ENCODE measurements at regions not wholly inside any gene's neighbourhood (a gene's known extent, or its start where the extent isn't known, plus 50 kb on each side); places are given as distances from the start of the nearest gene placed in this dataset.

DNA sequence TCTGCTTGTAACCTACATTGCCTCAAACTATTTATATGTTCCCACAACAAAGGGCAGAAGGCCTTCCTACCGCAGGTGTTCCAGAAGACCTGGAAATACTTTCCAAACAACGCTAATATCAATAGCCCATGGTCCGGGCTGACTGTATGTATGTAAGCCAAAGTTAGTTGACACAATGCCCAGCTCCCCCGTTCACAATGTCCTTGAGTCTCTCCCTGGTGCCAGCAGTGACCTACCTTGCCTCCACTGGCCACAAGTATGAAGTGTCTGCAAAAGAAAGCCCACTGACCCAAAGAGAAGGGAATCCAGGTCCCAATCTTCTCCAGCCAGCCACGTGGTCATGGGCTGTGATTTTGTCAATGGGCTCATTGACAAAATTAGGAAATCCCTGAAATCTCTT lies 118.6 kb downstream of the DLEU7 start:
- Mint-ChIP-seq H3K4me1 (ENCODE audit: insufficient read depth, unreplicated experiment) (no peaks in the 10 kb centered on the region), H3K9me3 (ENCODE audit: unreplicated experiment) (no peaks in the 10 kb centered on the region), H3K27me3 (ENCODE audit: insufficient read depth, unreplicated experiment) (no peaks in the 10 kb centered on the region), H3K36me3 (ENCODE audit: insufficient read depth, unreplicated experiment) (no peaks in the 10 kb centered on the region), H3K4me3 (ENCODE audit: unreplicated experiment) (no peak overlapping the region), H3K27ac (ENCODE audit: low read depth, unreplicated experiment) (no peak overlapping the region)
- DNase-seq (ENCODE audit: unreplicated experiment) = no peak
- intact Hi-C loops (cut with micrococcal nuclease) = no loop called here
- TF ChIP-seq, protein P1, sequence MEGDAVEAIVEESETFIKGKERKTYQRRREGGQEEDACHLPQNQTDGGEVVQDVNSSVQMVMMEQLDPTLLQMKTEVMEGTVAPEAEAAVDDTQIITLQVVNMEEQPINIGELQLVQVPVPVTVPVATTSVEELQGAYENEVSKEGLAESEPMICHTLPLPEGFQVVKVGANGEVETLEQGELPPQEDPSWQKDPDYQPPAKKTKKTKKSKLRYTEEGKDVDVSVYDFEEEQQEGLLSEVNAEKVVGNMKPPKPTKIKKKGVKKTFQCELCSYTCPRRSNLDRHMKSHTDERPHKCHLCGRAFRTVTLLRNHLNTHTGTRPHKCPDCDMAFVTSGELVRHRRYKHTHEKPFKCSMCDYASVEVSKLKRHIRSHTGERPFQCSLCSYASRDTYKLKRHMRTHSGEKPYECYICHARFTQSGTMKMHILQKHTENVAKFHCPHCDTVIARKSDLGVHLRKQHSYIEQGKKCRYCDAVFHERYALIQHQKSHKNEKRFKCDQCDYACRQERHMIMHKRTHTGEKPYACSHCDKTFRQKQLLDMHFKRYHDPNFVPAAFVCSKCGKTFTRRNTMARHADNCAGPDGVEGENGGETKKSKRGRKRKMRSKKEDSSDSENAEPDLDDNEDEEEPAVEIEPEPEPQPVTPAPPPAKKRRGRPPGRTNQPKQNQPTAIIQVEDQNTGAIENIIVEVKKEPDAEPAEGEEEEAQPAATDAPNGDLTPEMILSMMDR (IDR thresholded peaks at IDR 0.05; ENCODE audit: unreplicated experiment) = no peak
- ChIA-PET POLR2A (no interaction called here), CTCF (interaction anchor here (0.7 to 1.2 kb wide), 2 partner anchors 17 to 481 kb away, joined by 3 read pairs; no protein-coding TSS in a partner anchor)
- no TSS peak for BruUV-seq (replicated peaks)

- POLR2A ChIA-PET = no interaction called here
- Mint-ChIP-seq H3K9me3 (ENCODE audit: unreplicated experiment) (no peaks in the 10 kb centered on the region), H3K36me3 (ENCODE audit: insufficient read depth, unreplicated experiment) (no peaks in the 10 kb centered on the region), H3K27me3 (ENCODE audit: insufficient read depth, unreplicated experiment) (no peaks in the 10 kb centered on the region), H3K27ac (ENCODE audit: low read depth, unreplicated experiment) (no peak overlapping the region), H3K4me1 (ENCODE audit: insufficient read depth, unreplicated experiment) (no peaks in the 10 kb centered on the region), H3K4me3 (ENCODE audit: unreplicated experiment) (no peak overlapping the region)
- BruUV-seq (replicated peaks) = no TSS peak
- DNase-seq (ENCODE audit: unreplicated experiment) = no peak
- TF ChIP-seq, protein P1 (IDR thresholded peaks at IDR 0.05; ENCODE audit: unreplicated experiment) = no peak
- intact Hi-C loops (cut with micrococcal nuclease) = no loop called here
- CTCF ChIA-PET = interaction anchor here (0.7 to 1.2 kb wide), 3 partner anchors 18 to 86 kb away, joined by 3 to 4 read pairs (median 3); no protein-coding TSS in a partner anchor
Measured at GRCh38 chr13:50726164-50726563, 117.3 kb downstream of the DLEU7 start.

- H3K9me3 Mint-ChIP-seq (ENCODE audit: unreplicated experiment) = no peaks in the 10 kb centered on the region
- H3K27ac Mint-ChIP-seq (ENCODE audit: low read depth, unreplicated experiment) = no peak overlapping the region
- DNase-seq (ENCODE audit: unreplicated experiment) = no peak
- no TSS peak for BruUV-seq (replicated peaks)
- H3K4me1 Mint-ChIP-seq (ENCODE audit: insufficient read depth, unreplicated experiment) = peaks cover 21% of the 10 kb centered on the region
- ChIA-PET CTCF (interaction anchor here (0.9 kb wide), 1 partner anchor 340 kb away, joined by 3 read pairs; no protein-coding TSS in a partner anchor), POLR2A (no interaction called here)
- H3K4me3 Mint-ChIP-seq (ENCODE audit: unreplicated experiment) = no peak overlapping the region
- H3K27me3 Mint-ChIP-seq (ENCODE audit: insufficient read depth, unreplicated experiment) = no peaks in the 10 kb centered on the region
- TF ChIP-seq, protein P1 (IDR thresholded peaks at IDR 0.05; ENCODE audit: unreplicated experiment) = no peak
- intact Hi-C loops (cut with micrococcal nuclease) = no loop called here
- peaks cover 5% of the 10 kb centered on the region for H3K36me3 Mint-ChIP-seq (ENCODE audit: insufficient read depth, unreplicated experiment)
Measured at GRCh38 chr13:50729177-50729576, 114.3 kb downstream of the DLEU7 start.

DNA sequence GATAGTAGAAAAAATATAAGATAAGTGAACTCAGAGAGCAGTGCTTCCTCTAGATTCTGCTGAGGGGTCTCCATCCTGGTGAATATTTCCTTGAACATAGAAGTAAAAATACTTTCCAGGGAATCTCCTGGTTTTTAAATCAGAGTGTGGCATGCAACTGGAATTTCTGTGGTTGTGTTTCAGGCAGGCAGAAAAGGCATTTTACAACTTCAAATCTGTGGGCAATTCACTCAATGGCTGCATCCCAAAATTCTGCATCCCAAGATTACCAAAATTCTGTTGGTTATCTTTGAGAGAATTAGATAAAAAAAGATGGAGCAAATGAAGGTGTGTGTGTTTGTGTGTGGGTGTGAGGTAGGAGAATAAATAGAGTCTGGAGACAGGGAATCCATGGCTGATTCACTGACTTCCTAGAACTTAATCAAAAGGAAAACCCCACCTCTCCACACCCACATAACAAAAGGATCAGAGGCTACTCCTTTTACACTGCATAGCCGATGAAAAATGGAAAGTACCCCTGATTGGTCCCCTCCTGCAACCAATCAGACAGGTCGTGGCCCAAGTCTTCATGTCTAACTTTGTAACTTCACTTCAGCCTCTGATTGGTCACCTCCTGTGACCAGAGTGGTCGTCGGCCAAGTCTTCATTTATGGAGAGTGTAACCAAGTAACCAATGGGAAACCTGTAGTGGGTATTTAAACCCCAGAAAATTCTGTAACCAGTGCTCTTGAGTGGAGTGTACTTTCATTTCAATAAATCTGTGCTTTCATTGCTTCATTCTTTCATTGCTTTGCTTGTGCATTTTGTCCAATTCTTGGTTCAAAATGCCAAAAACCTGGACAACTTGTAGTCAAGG lies 112.8 kb downstream of the DLEU7 start:
- no peak overlapping the region for H3K4me3 Mint-ChIP-seq (ENCODE audit: unreplicated experiment)
- TF ChIP-seq, protein P1 (IDR thresholded peaks at IDR 0.05; ENCODE audit: unreplicated experiment) = no peak
- H3K27ac Mint-ChIP-seq (ENCODE audit: low read depth, unreplicated experiment) = peak overlapping the region; percentile 96
- BruUV-seq (replicated peaks) = no TSS peak
- ChIA-PET CTCF (interaction anchor here (0.6 to 1.8 kb wide), 4 partner anchors 25 to 607 kb away, joined by 3 to 10 read pairs (median 4); no protein-coding TSS in a partner anchor), POLR2A (interaction anchor here (0.7 to 3.0 kb wide), 9 partner anchors 17 to 734 kb away, joined by 3 to 26 read pairs (median 4); partner anchors contain the start of gene TRIM13)
- no peak for DNase-seq (ENCODE audit: unreplicated experiment)
- H3K36me3 Mint-ChIP-seq (ENCODE audit: insufficient read depth, unreplicated experiment) = peaks cover 5% of the 10 kb centered on the region
- intact Hi-C loops (cut with micrococcal nuclease) = no loop called here
- peaks cover 21% of the 10 kb centered on the region for H3K4me1 Mint-ChIP-seq (ENCODE audit: insufficient read depth, unreplicated experiment)
- H3K27me3 Mint-ChIP-seq (ENCODE audit: insufficient read depth, unreplicated experiment) = no peaks in the 10 kb centered on the region
- no peaks in the 10 kb centered on the region for H3K9me3 Mint-ChIP-seq (ENCODE audit: unreplicated experiment)
